Liver (tissue), 8 donors: ENCODE measurements at regions not wholly inside any gene's neighbourhood (a gene's known extent, or its start where the extent isn't known, plus 50 kb on each side); places are given as distances from the start of the nearest gene placed in this dataset.

ENCODE experiments used
- DNase-seq: peaks from one replicate; pipeline ENCODE4 v3.0.0-alpha.2; 2017; ENCODE audit warnings: low spot score
- H3K27ac ChIP-seq, 2 donors: one replicate each; pipeline ENCODE4 v1.7.0; 2013; ENCODE audit warnings: inconsistent platforms in 2 of 2, low read length in 2 of 2, control low read depth in 1 of 2, low read depth in 1 of 2, mild to moderate bottlenecking in 1 of 2
- H3K27me3 ChIP-seq, 4 donors: one replicate each; pipeline versions ENCODE4 v1.6.1 to v1.7.0; 2013; ENCODE audit warnings: low read length in 3 of 4, inconsistent platforms in 1 of 4, mild to moderate bottlenecking in 1 of 4, moderate library complexity in 1 of 4; ENCODE audit not compliant: control insufficient read depth in 4 of 4, insufficient read depth in 4 of 4
- H3K36me3 ChIP-seq, 4 donors: one replicate each; pipeline versions ENCODE4 v1.6.1 to v1.7.0; 2013; ENCODE audit warnings: low read length in 3 of 4, mild to moderate bottlenecking in 3 of 4, low read depth in 1 of 4, moderate library complexity in 1 of 4; ENCODE audit not compliant: control insufficient read depth in 4 of 4, insufficient read depth in 3 of 4
- H3K4me1 ChIP-seq, 4 donors: one replicate each; pipeline versions ENCODE4 v1.6.1 to v1.7.0; 2013; ENCODE audit warnings: low read length in 3 of 4, mild to moderate bottlenecking in 3 of 4, moderate library complexity in 1 of 4; ENCODE audit not compliant: control insufficient read depth in 4 of 4, insufficient read depth in 4 of 4
- H3K4me3 ChIP-seq, 3 donors: one replicate each; pipeline versions ENCODE4 v1.6.1 to v1.7.0; 2013; ENCODE audit warnings: low read length in 3 of 3, control low read depth in 1 of 3, low read depth in 1 of 3, mild to moderate bottlenecking in 1 of 3
- H3K9ac ChIP-seq, 2 donors: one replicate each; pipeline ENCODE4 v1.7.0; 2013; ENCODE audit warnings: low read length in 2 of 2, mild to moderate bottlenecking in 2 of 2, moderate library complexity in 2 of 2, control low read depth in 1 of 2, low read depth in 1 of 2
- H3K9me3 ChIP-seq, 4 donors: one replicate each; pipeline versions ENCODE4 v1.6.1 to v1.7.0; 2013; ENCODE audit warnings: low read length in 3 of 4; ENCODE audit not compliant: control insufficient read depth in 4 of 4
- ATF3 ChIP-seq: IDR thresholded peaks from 2 replicates; pipeline ENCODE4 v1.6.1; 2016; ENCODE audit warnings: antibody characterized with exemption
- EGR1 ChIP-seq, 2 donors: IDR thresholded peaks; 2 replicates each; pipeline ENCODE4 v1.6.1; 2016 to 2018; ENCODE audit warnings: antibody characterized with exemption in 2 of 2, low read depth in 2 of 2
- FOXA2 ChIP-seq: IDR thresholded peaks from 2 replicates; pipeline ENCODE4 v1.6.1; 2016; ENCODE audit warnings: antibody characterized with exemption
- GABPA ChIP-seq, 2 donors: IDR thresholded peaks in 1 of 2; conservative IDR thresholded peaks in 1 of 2; 2 replicates each; pipeline ENCODE4 v1.6.1; 2016; ENCODE audit warnings: antibody characterized with exemption in 2 of 2, mild to moderate bottlenecking in 1 of 2, moderate library complexity in 1 of 2
- HNF4A ChIP-seq, 2 donors: conservative IDR thresholded peaks; 2 replicates each; pipeline ENCODE4 v1.6.1; 2016; ENCODE audit warnings: antibody characterized with exemption in 2 of 2, mild to moderate bottlenecking in 2 of 2
- HNF4G ChIP-seq: IDR thresholded peaks from 2 replicates; pipeline ENCODE4 v1.6.1; 2016; ENCODE audit warnings: antibody characterized with exemption
- JUND ChIP-seq, 2 donors: IDR thresholded peaks; 2 replicates each; pipeline ENCODE4 v1.6.1; 2016; ENCODE audit warnings: antibody characterized with exemption in 2 of 2
- MAX ChIP-seq: IDR thresholded peaks from 2 replicates; pipeline ENCODE4 v1.6.1; 2016; ENCODE audit warnings: antibody characterized with exemption
- NR2F2 ChIP-seq: IDR thresholded peaks from 2 replicates; pipeline ENCODE4 v1.6.1; 2016; ENCODE audit warnings: antibody characterized with exemption
- RAD21 ChIP-seq, 2 donors: IDR thresholded peaks; 2 replicates each; pipeline ENCODE4 v1.6.1; 2016; ENCODE audit warnings: antibody characterized with exemption in 2 of 2, mild to moderate bottlenecking in 2 of 2
- REST ChIP-seq: IDR thresholded peaks from 2 replicates; pipeline ENCODE4 v1.6.1; 2016; ENCODE audit warnings: antibody characterized with exemption, mild to moderate bottlenecking
- SP1 ChIP-seq: IDR thresholded peaks from 2 replicates; pipeline ENCODE4 v1.6.1; 2018; ENCODE audit warnings: antibody characterized with exemption, mild to moderate bottlenecking
- TAF1 ChIP-seq: conservative IDR thresholded peaks from 2 replicates; pipeline ENCODE4 v1.6.1; 2016; ENCODE audit warnings: antibody characterized with exemption, mild to moderate bottlenecking
- YY1 ChIP-seq: IDR thresholded peaks from 2 replicates; pipeline ENCODE4 v1.6.1; 2016; ENCODE audit warnings: antibody characterized with exemption, mild to moderate bottlenecking
- ZBTB33 ChIP-seq: IDR thresholded peaks from 2 replicates; pipeline ENCODE4 v1.6.1; 2016; ENCODE audit warnings: antibody characterized with exemption
- WGBS: extraction: QIAGEN DNeasy Blood & Tissue Kit; methylation state at CpG from one replicate; pipeline ENCODE4 v1.1.7; 2013; 5-methylcytosine and 5-hydroxymethylcytosine counted together
- TF ChIP-seq, protein P1 (sequence below): fragments of 150-350 bp; IDR thresholded peaks from 2 replicates; pipeline ENCODE4 v1.5.1; 2017; ENCODE audit warnings: improper control_type of control experiment, low read depth, low read length; ENCODE audit not compliant: missing input control
- donor health status: healthy.
- donor health status: healthy.
- donor health status: healthy.
- donor health status: healthy.
- donor health status: healthy.

GRCh38 chr14:76583805-76584204, 177.5 kb upstream of the VASH1 start:
- TF ChIP-seq, protein P1, sequence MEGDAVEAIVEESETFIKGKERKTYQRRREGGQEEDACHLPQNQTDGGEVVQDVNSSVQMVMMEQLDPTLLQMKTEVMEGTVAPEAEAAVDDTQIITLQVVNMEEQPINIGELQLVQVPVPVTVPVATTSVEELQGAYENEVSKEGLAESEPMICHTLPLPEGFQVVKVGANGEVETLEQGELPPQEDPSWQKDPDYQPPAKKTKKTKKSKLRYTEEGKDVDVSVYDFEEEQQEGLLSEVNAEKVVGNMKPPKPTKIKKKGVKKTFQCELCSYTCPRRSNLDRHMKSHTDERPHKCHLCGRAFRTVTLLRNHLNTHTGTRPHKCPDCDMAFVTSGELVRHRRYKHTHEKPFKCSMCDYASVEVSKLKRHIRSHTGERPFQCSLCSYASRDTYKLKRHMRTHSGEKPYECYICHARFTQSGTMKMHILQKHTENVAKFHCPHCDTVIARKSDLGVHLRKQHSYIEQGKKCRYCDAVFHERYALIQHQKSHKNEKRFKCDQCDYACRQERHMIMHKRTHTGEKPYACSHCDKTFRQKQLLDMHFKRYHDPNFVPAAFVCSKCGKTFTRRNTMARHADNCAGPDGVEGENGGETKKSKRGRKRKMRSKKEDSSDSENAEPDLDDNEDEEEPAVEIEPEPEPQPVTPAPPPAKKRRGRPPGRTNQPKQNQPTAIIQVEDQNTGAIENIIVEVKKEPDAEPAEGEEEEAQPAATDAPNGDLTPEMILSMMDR = no peak
- no peak for TF ChIP-seq SP1
- no peak for TF ChIP-seq HNF4A (conservative IDR thresholded peaks at IDR 0.05)
- TF ChIP-seq RAD21 (IDR thresholded peaks at IDR 0.05) = no peak
- no peak for TF ChIP-seq MAX
- TF ChIP-seq TAF1 = no peak
- no peak for TF ChIP-seq YY1
- TF ChIP-seq ATF3 = no peak
- no peak for TF ChIP-seq JUND (IDR thresholded peaks at IDR 0.05)
- TF ChIP-seq NR2F2 = no peak
- no peak for TF ChIP-seq GABPA (IDR thresholded peaks at IDR 0.05 in 1 of 2, conservative IDR thresholded peaks at IDR 0.05 in 1 of 2)
- TF ChIP-seq ZBTB33 = no peak
- TF ChIP-seq HNF4G = no peak
- no peak for TF ChIP-seq FOXA2
- no peak for TF ChIP-seq REST
- no peak for TF ChIP-seq EGR1 (IDR thresholded peaks at IDR 0.05; ENCODE audit: low read depth in 2 of 2)
- Histone ChIP-seq H3K9me3 (no peaks in the 10 kb centered on the region), H3K27me3 (no peaks in the 10 kb centered on the region), H3K4me1 (no peaks in the 10 kb centered on the region), H3K27ac (no peak overlapping the region), H3K4me3 (no peak overlapping the region), H3K9ac (no peak overlapping the region), H3K36me3 (no peaks in the 10 kb centered on the region)
- WGBS = 98% methylated on average over 6 of the region's 6 CpGs
- DNase-seq = no peak

DNA sequence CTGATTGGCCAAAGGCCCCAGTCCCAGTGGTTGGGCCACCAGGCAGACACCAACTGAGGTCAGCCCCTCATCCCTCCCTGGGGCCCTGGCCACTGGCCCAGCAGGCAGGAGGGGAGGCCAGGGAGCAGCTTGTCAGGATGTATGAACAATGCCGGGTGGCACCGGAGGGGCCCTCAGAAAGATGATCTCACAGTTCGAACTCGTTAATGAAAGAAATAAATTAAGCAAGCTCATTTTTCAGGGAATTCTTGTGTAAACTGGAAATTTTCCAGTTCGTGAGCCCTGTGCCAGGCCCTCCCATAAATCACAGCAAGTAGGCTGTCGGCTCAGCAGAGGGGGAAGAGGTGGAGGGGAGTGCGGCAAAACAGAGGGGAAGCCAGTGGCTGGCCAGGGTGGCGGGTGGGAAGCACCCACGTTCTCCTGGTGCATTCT, 177.0 kb upstream of the VASH1 start:
- Histone ChIP-seq H3K9me3 (no peaks in the 10 kb centered on the region), H3K4me3 (no peak overlapping the region), H3K27me3 (no peaks in the 10 kb centered on the region), H3K4me1 (no peaks in the 10 kb centered on the region), H3K9ac (no peak overlapping the region), H3K27ac (no peak overlapping the region), H3K36me3 (no peaks in the 10 kb centered on the region)
- no peak for DNase-seq
- 86% methylated on average over 9 of the region's 9 CpGs for WGBS
- TF ChIP-seq, protein P1 = no peak
- no peak for TF ChIP-seq YY1
- no peak for TF ChIP-seq REST
- TF ChIP-seq TAF1 = no peak
- TF ChIP-seq RAD21 (IDR thresholded peaks at IDR 0.05) = no peak
- no peak for TF ChIP-seq ZBTB33
- no peak for TF ChIP-seq JUND (IDR thresholded peaks at IDR 0.05)
